ENCODE measurements at regions not wholly inside any gene's neighbourhood (a gene's known extent, or its start where the extent isn't known, plus 50 kb on each side); places are given as distances from the start of the nearest gene placed in this dataset.
"Not testable (repeated sequence)": the region's sequence is repeated elsewhere in the genome, so short reads cannot be mapped to it uniquely, and the experiment has no call there.

GRCh38 chr10:33955676-33956075, 621.2 kb upstream of the NRP1 start:
- no peak for DNase-seq (ENCODE audit: low spot score)

- no peak for DNase-seq (ENCODE audit: low spot score)
Observed at GRCh38 chr10:33952692-33953360, 618.4 kb upstream of the NRP1 start.

- no peak for DNase-seq (ENCODE audit: low spot score)
Observed at GRCh38 chr10:33950206-33950605, 615.7 kb upstream of the NRP1 start.

GRCh38 chr10:33947544-33947943, 613.1 kb upstream of the NRP1 start:
- no peak for DNase-seq (ENCODE audit: low spot score)

GRCh38 chr10:33945051-33945450, 610.6 kb upstream of the NRP1 start:
- DNase-seq (ENCODE audit: low spot score) = peak; percentile 28

GRCh38 chr10:33942508-33942907, 608.0 kb upstream of the NRP1 start:
- no peak for DNase-seq (ENCODE audit: low spot score)

- no peak for DNase-seq (ENCODE audit: low spot score)
Observed at GRCh38 chr10:33939892-33940291, 605.4 kb upstream of the NRP1 start.

- DNase-seq (ENCODE audit: low spot score) = no peak
Observed at GRCh38 chr10:33939410-33939809, 604.9 kb upstream of the NRP1 start.

- no peak for DNase-seq (ENCODE audit: low spot score)
Observed at GRCh38 chr10:33938001-33938400, 603.5 kb upstream of the NRP1 start.

GRCh38 chr10:33937036-33937730, 602.7 kb upstream of the NRP1 start:
- DNase-seq (ENCODE audit: low spot score) = no peak

GRCh38 chr10:33935350-33935749, 600.9 kb upstream of the NRP1 start:
- no peak for DNase-seq (ENCODE audit: low spot score)

- DNase-seq (ENCODE audit: low spot score) = no peak
Observed at GRCh38 chr10:33930079-33930478, 595.6 kb upstream of the NRP1 start.

- DNase-seq (ENCODE audit: low spot score) = peak; percentile 69
Observed at GRCh38 chr10:33927347-33927746, 592.9 kb upstream of the NRP1 start.

- no peak for DNase-seq (ENCODE audit: low spot score)
Observed at GRCh38 chr10:33921970-33922605, 587.6 kb upstream of the NRP1 start.

GRCh38 chr10:33920351-33920750, 585.9 kb upstream of the NRP1 start:
- no peak for DNase-seq (ENCODE audit: low spot score)

- DNase-seq (ENCODE audit: low spot score) = no peak
Observed at GRCh38 chr10:33919244-33919643, 584.8 kb upstream of the NRP1 start.

GRCh38 chr10:33917069-33917780, 582.8 kb upstream of the NRP1 start:
- DNase-seq (ENCODE audit: low spot score) = no peak

- DNase-seq (ENCODE audit: low spot score) = no peak
Observed at GRCh38 chr10:33914746-33915145, 580.3 kb upstream of the NRP1 start.

- no peak for DNase-seq (ENCODE audit: low spot score)
Observed at GRCh38 chr10:33913194-33913593, 578.7 kb upstream of the NRP1 start.

- DNase-seq (ENCODE audit: low spot score) = not testable (repeated sequence)
Observed at GRCh38 chr10:33909476-33909875, 575.0 kb upstream of the NRP1 start.

GRCh38 chr10:33901166-33901565, 566.7 kb upstream of the NRP1 start:
- no peak for DNase-seq (ENCODE audit: low spot score)

- no peak for DNase-seq (ENCODE audit: low spot score)
Observed at GRCh38 chr10:33900596-33900995, 566.1 kb upstream of the NRP1 start.

Data from SW480 (cell line).